Keratinocyte (primary cell): ENCODE measurements at regions not wholly inside any gene's neighbourhood (a gene's known extent, or its start where the extent isn't known, plus 50 kb on each side); places are given as distances from the start of the nearest gene placed in this dataset.

ENCODE experiments used
- CTCF ChIP-seq, 3 experiments: IDR thresholded peaks in 1 of 3; conservative IDR thresholded peaks in 1 of 3; optimal IDR thresholded peaks in 1 of 3; 2 replicates in 2 of 3; 3 replicates in 1 of 3; pipeline versions ENCODE3 to v1.5.1; 2011; ENCODE audit warnings: low read length in 3 of 3, mild to moderate bottlenecking in 3 of 3, moderate library complexity in 2 of 3, control low read depth in 1 of 3, inconsistent platforms in 1 of 3; ENCODE audit not compliant: insufficient read depth in 2 of 3; ENCODE audit errors: extremely low read depth in 1 of 3
- EZH2 ChIP-seq: IDR thresholded peaks from one replicate; pipeline ENCODE4 v1.6.1; 2012; ENCODE audit warnings: inconsistent platforms, mild to moderate bottlenecking, low read length, moderate library complexity

DNA sequence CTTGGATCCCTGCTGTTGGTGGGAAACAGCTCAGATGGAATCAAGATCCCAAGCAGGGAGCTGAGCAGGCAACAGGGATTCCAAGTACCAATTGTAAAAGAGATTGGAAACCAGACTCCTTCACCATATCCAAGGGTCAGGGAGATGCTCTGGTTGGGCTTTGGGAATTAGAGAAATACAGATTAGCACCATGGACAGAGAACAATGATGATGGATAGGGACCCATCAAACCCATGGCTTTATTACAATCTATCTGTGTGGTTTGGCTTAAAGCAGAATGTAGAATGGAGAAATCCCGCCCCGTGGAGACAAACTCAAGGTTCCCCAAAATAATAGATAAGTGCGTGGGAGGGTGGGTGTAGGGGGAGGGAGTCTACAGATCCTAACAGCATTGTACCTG lies 120.7 kb upstream of the CSF3R start:
- no peak for TF ChIP-seq CTCF (optimal IDR thresholded peaks at IDR 0.05 in 1 of 3, IDR thresholded peaks at IDR 0.05 in 1 of 3, conservative IDR thresholded peaks at IDR 0.05 in 1 of 3; ENCODE audit: extremely low read depth in 1 of 3, insufficient read depth in 2 of 3, low read length in 3 of 3)
- TF ChIP-seq EZH2: no peak
